ENCODE measurements at regions not wholly inside any gene's neighbourhood (a gene's known extent, or its start where the extent isn't known, plus 50 kb on each side); places are given as distances from the start of the nearest gene placed in this dataset.

GRCh38 chr1:232414100-232414499 lies 215.8 kb downstream of the SIPA1L2 start:
- no peak overlapping the region for H3K4me3 ChIP-seq (ENCODE audit: low read length)
- no peak for DNase-seq (ENCODE audit: low read depth)
- TF ChIP-seq CTCF (conservative IDR thresholded peaks at IDR 0.05; ENCODE audit: low read length): no peak

GRCh38 chr1:232413674-232414073 lies 216.3 kb downstream of the SIPA1L2 start:
- TF ChIP-seq CTCF (conservative IDR thresholded peaks at IDR 0.05; ENCODE audit: low read length): no peak
- no peak for DNase-seq (ENCODE audit: low read depth)
- no peak overlapping the region for H3K4me3 ChIP-seq (ENCODE audit: low read length)

GRCh38 chr1:232409584-232409983 lies 220.3 kb downstream of the SIPA1L2 start:
- H3K4me3 ChIP-seq (ENCODE audit: low read length): no peak overlapping the region
- no peak for TF ChIP-seq CTCF (conservative IDR thresholded peaks at IDR 0.05; ENCODE audit: low read length)
- DNase-seq (ENCODE audit: low read depth): no peak

- no peak overlapping the region for H3K4me3 ChIP-seq (ENCODE audit: low read length)
- DNase-seq (ENCODE audit: low read depth): no peak
- no peak for TF ChIP-seq CTCF (conservative IDR thresholded peaks at IDR 0.05; ENCODE audit: low read length)
Observed at GRCh38 chr1:232407120-232407519, 222.8 kb downstream of the SIPA1L2 start.

- no peak overlapping the region for H3K4me3 ChIP-seq (ENCODE audit: low read length)
- no peak for DNase-seq (ENCODE audit: low read depth)
- no peak for TF ChIP-seq CTCF (conservative IDR thresholded peaks at IDR 0.05; ENCODE audit: low read length)
Observed at GRCh38 chr1:232405781-232406180, 224.2 kb downstream of the SIPA1L2 start.

- no peak for TF ChIP-seq CTCF (conservative IDR thresholded peaks at IDR 0.05; ENCODE audit: low read length)
- DNase-seq (ENCODE audit: low read depth): no peak
- no peak overlapping the region for H3K4me3 ChIP-seq (ENCODE audit: low read length)
Observed at GRCh38 chr1:232404981-232405731, 224.8 kb downstream of the SIPA1L2 start.

- no peak for DNase-seq (ENCODE audit: low read depth)
- H3K4me3 ChIP-seq (ENCODE audit: low read length): no peak overlapping the region
- no peak for TF ChIP-seq CTCF (conservative IDR thresholded peaks at IDR 0.05; ENCODE audit: low read length)
Observed at GRCh38 chr1:232404227-232404626, 225.7 kb downstream of the SIPA1L2 start.
